SK-N-SH (cell line): ENCODE measurements at regions not wholly inside any gene's neighbourhood (a gene's known extent, or its start where the extent isn't known, plus 50 kb on each side); places are given as distances from the start of the nearest gene placed in this dataset.

ENCODE experiments used
- CTCF ChIA-PET: fragments of 300-600, 350-600 bp; formaldehyde crosslinking; extraction: SDS; loops from one replicate; lab custom pipeline; 2021; lab: Yijun Ruan, JAX
- POLR2A ChIA-PET: fragments of 350-600 bp; sonication (Branson Sonifier 250); formaldehyde crosslinking; extraction: SDS; loops from one replicate; lab custom pipeline; 2020; ENCODE audit warnings: antibody characterized with exemption, inconsistent platforms; lab: Yijun Ruan, JAX
- DNase-seq: peaks from one replicate; pipeline ENCODE4 v3.0.0; 2012
- H2AFZ ChIP-seq: fragments of 200-600 bp; sonication (generic); 2 replicates; pipeline ENCODE4 v1.8.1; 2016; ENCODE audit warnings: antibody characterized with exemption, mild to moderate bottlenecking, low read depth
- H3F3A ChIP-seq: fragments of 200-600 bp; sonication (generic); replicated peaks from 2 replicates; pipeline ENCODE3; 2016; ENCODE audit warnings: antibody characterized with exemption, mild to moderate bottlenecking; ENCODE audit not compliant: insufficient read depth
- H3K27ac ChIP-seq, 2 experiments: fragments of 200-500 bp in 1 of 2; fragments of 200-600 bp in 1 of 2; sonication (Bioruptor generic) in 1 of 2; sonication (generic), shearing (Covaris generic) in 1 of 2; 2 replicates each; pipeline versions ENCODE4 v1.5.1 to v1.6.1; 2014 to 2016; ENCODE audit warnings: low read depth in 2 of 2, inconsistent platforms in 1 of 2, low read length in 1 of 2, mild to moderate bottlenecking in 1 of 2, mixed read lengths in 1 of 2
- H3K27me3 ChIP-seq: fragments of 200-600 bp; sonication (generic), shearing (Covaris generic); 2 replicates; pipeline ENCODE4 v1.6.1; 2016; ENCODE audit warnings: mixed run types; ENCODE audit not compliant: insufficient read depth
- H3K36me3 ChIP-seq, 2 experiments: fragments of 200-500 bp in 1 of 2; fragments of 200-600 bp in 1 of 2; sonication (Bioruptor generic) in 1 of 2; sonication (generic) in 1 of 2; replicated peaks in 1 of 2; 2 replicates each; pipeline versions ENCODE3 to v1.5.1; 2014 to 2016; ENCODE audit warnings: low read length in 1 of 2, mild to moderate bottlenecking in 1 of 2; ENCODE audit not compliant: insufficient read depth in 2 of 2, control insufficient read depth in 1 of 2
- H3K4me1 ChIP-seq, 2 experiments: fragments of 200-500 bp in 1 of 2; fragments of 200-600 bp in 1 of 2; sonication (Bioruptor generic) in 1 of 2; sonication (generic), shearing (Covaris generic) in 1 of 2; 2 replicates each; pipeline versions ENCODE4 v1.5.1 to v1.6.1; 2014 to 2016; ENCODE audit warnings: low read depth in 1 of 2, low read length in 1 of 2, mixed run types in 1 of 2; ENCODE audit not compliant: insufficient read depth in 2 of 2, control insufficient read depth in 1 of 2
- H3K4me2 ChIP-seq: fragments of 200-600 bp; sonication (generic), shearing (Covaris generic); 2 replicates; pipeline ENCODE4 v1.6.1; 2017; ENCODE audit warnings: mixed run types
- H3K4me3 ChIP-seq, 2 experiments: fragments of 200-500 bp in 1 of 2; fragments of 200-600 bp in 1 of 2; sonication (Bioruptor generic) in 1 of 2; sonication (generic), shearing (Covaris generic) in 1 of 2; 2 replicates each; pipeline versions ENCODE4 v1.5.1 to v1.8.1; 2014 to 2016; ENCODE audit warnings: low read depth in 2 of 2, inconsistent platforms in 1 of 2, low read length in 1 of 2, mild to moderate bottlenecking in 1 of 2, mixed read lengths in 1 of 2, moderate library complexity in 1 of 2
- H3K79me2 ChIP-seq: fragments of 200-600 bp; sonication (generic); 2 replicates; pipeline ENCODE4 v1.8.1; 2017; ENCODE audit warnings: mild to moderate bottlenecking; ENCODE audit not compliant: insufficient read depth
- H3K9ac ChIP-seq: fragments of 200-600 bp; sonication (generic); 2 replicates; pipeline ENCODE4 v1.6.1; 2017; ENCODE audit warnings: mixed run types
- H3K9me2 ChIP-seq: fragments of 200-600 bp; sonication (generic); 2 replicates; pipeline ENCODE4 v1.6.1; 2017; ENCODE audit warnings: mixed run types
- H3K9me3 ChIP-seq: fragments of 200-600 bp; sonication (generic); 2 replicates; pipeline ENCODE4 v1.6.1; 2017; ENCODE audit warnings: mixed run types, mild to moderate bottlenecking, moderate library complexity
- H4K20me1 ChIP-seq: fragments of 200-600 bp; sonication (generic); 2 replicates; pipeline ENCODE4 v1.6.1; 2017; ENCODE audit warnings: mild to moderate bottlenecking, mixed run types; ENCODE audit not compliant: insufficient read depth
- CHD2 ChIP-seq: fragments of 150-350 bp; IDR thresholded peaks from 2 replicates; pipeline ENCODE4 v1.6.1; 2018; ENCODE audit warnings: low read length; ENCODE audit not compliant: partially characterized antibody
- CTCF ChIP-seq: fragments of 200-600 bp; sonication (generic); IDR thresholded peaks from 2 replicates; pipeline ENCODE4 v1.6.1; 2017; ENCODE audit warnings: antibody characterized with exemption, mild to moderate bottlenecking, moderate library complexity
- EP300 ChIP-seq, 2 experiments: IDR thresholded peaks; 2 replicates each; pipeline versions ENCODE4 v1.4.0 to v1.6.1; 2012; ENCODE audit warnings: borderline replicate concordance in 1 of 2, low read depth in 1 of 2, low read length in 1 of 2
- EZH2phosphoT487 ChIP-seq: fragments of 200-600 bp; sonication (generic); IDR thresholded peaks from 2 replicates; pipeline ENCODE4 v1.6.1; 2017; ENCODE audit warnings: low read depth, mixed run types, mild to moderate bottlenecking, antibody characterized with exemption, moderate library complexity, borderline replicate concordance
- FOXJ3 ChIP-seq: sonication (generic); formaldehyde crosslinking; IDR thresholded peaks from 2 replicates; pipeline ENCODE4 v1.5.1; 2020; ENCODE audit warnings: mild to moderate bottlenecking, missing genetic modification reagents
- FOXM1 ChIP-seq: IDR thresholded peaks from 2 replicates; pipeline ENCODE4 v1.4.0; 2012; ENCODE audit warnings: low read depth, mild to moderate bottlenecking
- GATA2 ChIP-seq: sonication (generic); formaldehyde crosslinking; IDR thresholded peaks from 2 replicates; pipeline ENCODE4 v1.5.0; 2020; ENCODE audit warnings: mild to moderate bottlenecking, missing genetic modification reagents
- JUND ChIP-seq: IDR thresholded peaks from 2 replicates; pipeline ENCODE4 v1.4.0; 2012
- MAX ChIP-seq: IDR thresholded peaks from 2 replicates; pipeline ENCODE4 v1.4.0; 2012; ENCODE audit warnings: low read depth
- MEF2A ChIP-seq: IDR thresholded peaks from 2 replicates; pipeline ENCODE4 v1.4.0; 2012; ENCODE audit warnings: low read depth, borderline replicate concordance
- MXI1 ChIP-seq: IDR thresholded peaks from 2 replicates; pipeline ENCODE4 v1.6.1; 2012; ENCODE audit warnings: mild to moderate bottlenecking, low read depth, low read length, improper control_type of control experiment
- NFIC ChIP-seq: IDR thresholded peaks from 2 replicates; pipeline ENCODE4 v1.4.0; 2012; ENCODE audit warnings: borderline replicate concordance
- NRF1 ChIP-seq: IDR thresholded peaks from 2 replicates; pipeline ENCODE4 v1.6.1; 2012; ENCODE audit warnings: low read depth, mild to moderate bottlenecking, low read length
- PBX3 ChIP-seq: IDR thresholded peaks from 2 replicates; pipeline ENCODE4; 2012
- POLR2AphosphoS5 ChIP-seq: IDR thresholded peaks from 2 replicates; pipeline ENCODE4 v1.6.1; 2012; ENCODE audit warnings: low read depth, low read length
- RFX5 ChIP-seq: IDR thresholded peaks from 2 replicates; pipeline ENCODE4 v1.6.1; 2012; ENCODE audit warnings: mild to moderate bottlenecking, improper control_type of control experiment, low read length
- RXRA ChIP-seq: IDR thresholded peaks from 2 replicates; pipeline ENCODE4 v1.4.0; 2012; ENCODE audit warnings: low read depth, mild to moderate bottlenecking, borderline replicate concordance
- SIN3A ChIP-seq: IDR thresholded peaks from 2 replicates; pipeline ENCODE4 v1.6.1; 2012; ENCODE audit warnings: low read depth, mild to moderate bottlenecking, low read length, moderate library complexity, borderline replicate concordance
- TCF12 ChIP-seq: IDR thresholded peaks from 2 replicates; pipeline ENCODE4 v1.4.0; 2012
- ZBTB33 ChIP-seq: IDR thresholded peaks from 2 replicates; pipeline ENCODE4 v1.4.0; 2012; ENCODE audit warnings: low read depth, borderline replicate concordance
- WGBS: methylation state at CpG from one replicate; pipeline ENCODE4 v1.1.6; 2017; ENCODE audit warnings: low lambda C conversion rate; 5-methylcytosine and 5-hydroxymethylcytosine counted together

- TF ChIP-seq CTCF (no peak), FOXM1 (no peak), FOXJ3 (CRISPR knock-in tag) (no peak)
These were observed 105.4 kb upstream of the ZNF98 start (continued) for GRCh38 chr19:22527554-22527953.

GRCh38 chr19:22526661-22527272 is 104.6 kb upstream of the ZNF98 start:
- Histone ChIP-seq H3K9ac (no peak overlapping the region), H4K20me1 (no peaks in the 10 kb centered on the region), H3K4me2 (no peak overlapping the region), H3K36me3 (no peaks in the 10 kb centered on the region), H3K4me3 (no peak overlapping the region), H2AFZ (no peak overlapping the region), H3K9me2 (no peaks in the 10 kb centered on the region), H3K27me3 (no peaks in the 10 kb centered on the region), H3K9me3 (0 out of 2 replicates have a peak, but pooled peaks cover 4% of the 10 kb centered on the region), H3K79me2 (no peaks in the 10 kb centered on the region), H3K4me1 (no peaks in the 10 kb centered on the region), H3F3A (no peaks in the 10 kb centered on the region), H3K27ac (no peak overlapping the region)
- POLR2A ChIA-PET, result no interaction called here
- DNase-seq, result no peak
- TF ChIP-seq NFIC (no peak), EP300 (IDR thresholded peaks at IDR 0.05; ENCODE audit: borderline replicate concordance in 1 of 2, low read depth in 1 of 2, low read length in 1 of 2) (no peak), ZBTB33 (no peak), POLR2AphosphoS5 (no peak), JUND (no peak), CHD2 (no peak), FOXM1 (no peak)
- CTCF ChIA-PET, result no interaction called here
- 5% methylated on average over 11 of the region's 11 CpGs for WGBS

- 0% methylated on average over 4 of the region's 4 CpGs for WGBS
- POLR2A ChIA-PET, result no interaction called here
- no peak overlapping the region for H2AFZ ChIP-seq
- H3F3A ChIP-seq, result no peaks in the 10 kb centered on the region
- H3K79me2 ChIP-seq, result no peaks in the 10 kb centered on the region
- no peak overlapping the region for H3K4me2 ChIP-seq
- CTCF ChIA-PET, result no interaction called here
- H3K27me3 ChIP-seq, result no peaks in the 10 kb centered on the region
- no peaks in the 10 kb centered on the region for H3K9me2 ChIP-seq
- H4K20me1 ChIP-seq, result no peaks in the 10 kb centered on the region
- H3K4me3 ChIP-seq, result no peak overlapping the region
- H3K36me3 ChIP-seq, result no peaks in the 10 kb centered on the region
- no peak overlapping the region for H3K27ac ChIP-seq
- no peak for TF ChIP-seq GATA2 (CRISPR knock-in tag)
- no peak for TF ChIP-seq MXI1
- no peak for TF ChIP-seq SIN3A
- TF ChIP-seq TCF12, result no peak
- no peak for TF ChIP-seq MEF2A
- TF ChIP-seq CHD2, result no peak
- TF ChIP-seq RXRA, result no peak
- TF ChIP-seq MAX, result no peak
- TF ChIP-seq PBX3, result no peak
- TF ChIP-seq FOXJ3 (CRISPR knock-in tag), result no peak
- TF ChIP-seq RFX5, result no peak
- TF ChIP-seq NFIC, result no peak
- TF ChIP-seq EZH2phosphoT487, result no peak
- no peak for TF ChIP-seq NRF1
- no peak for TF ChIP-seq EP300 (IDR thresholded peaks at IDR 0.05; ENCODE audit: borderline replicate concordance in 1 of 2, low read depth in 1 of 2, low read length in 1 of 2)
- no peak overlapping the region for H3K9ac ChIP-seq
- H3K9me3 ChIP-seq, result 0 out of 2 replicates have a peak, but pooled peaks cover 4% of the 10 kb centered on the region
- no peaks in the 10 kb centered on the region for H3K4me1 ChIP-seq
- no peak for DNase-seq
These were observed 101.8 kb upstream of the ZNF98 start for GRCh38 chr19:22523940-22524339.
